ENCODE measurements at regions not wholly inside any gene's neighbourhood (a gene's known extent, or its start where the extent isn't known, plus 50 kb on each side); places are given as distances from the start of the nearest gene placed in this dataset.

DNA sequence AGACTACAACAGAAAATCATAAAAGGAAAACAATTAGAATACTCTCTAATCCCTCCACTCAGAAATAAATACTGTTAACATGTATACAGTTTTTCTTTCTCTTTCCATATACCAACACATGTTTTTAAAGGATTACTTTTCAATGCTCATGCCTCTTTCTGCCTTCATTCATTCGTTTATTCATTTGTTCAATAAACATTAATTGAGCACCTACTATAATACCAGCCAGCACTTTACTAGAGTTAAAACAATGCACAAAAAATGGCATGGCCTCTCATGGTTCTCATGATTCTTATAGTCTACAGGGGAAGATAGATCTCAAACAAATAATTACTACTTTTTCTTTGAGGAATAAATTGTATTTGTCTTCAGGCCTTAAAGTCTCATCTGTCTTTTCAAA lies 70.3 kb upstream of the RIPOR2 start (continued):
- no peak for TF ChIP-seq KDM1A (IDR thresholded peaks at IDR 0.05; ENCODE audit: borderline replicate concordance, low read length)

Measured in H1 (cell line).